GM18858 (cell line): ENCODE measurements at regions not wholly inside any gene's neighbourhood (a gene's known extent, or its start where the extent isn't known, plus 50 kb on each side); places are given as distances from the start of the nearest gene placed in this dataset.
"Not testable (repeated sequence)": the region's sequence is repeated elsewhere in the genome, so short reads cannot be mapped to it uniquely, and the experiment has no call there.

Source experiments
- ATAC-seq: cut with Tn5 transposase; IDR thresholded peaks from one replicate; pipeline ENCODE4 v1.9.1; 2021; ENCODE audit not compliant: unreplicated experiment

- no peak for ATAC-seq
Observed at GRCh38 chr1:66455446-66455845, 78.5 kb upstream of the SGIP1 start.

DNA sequence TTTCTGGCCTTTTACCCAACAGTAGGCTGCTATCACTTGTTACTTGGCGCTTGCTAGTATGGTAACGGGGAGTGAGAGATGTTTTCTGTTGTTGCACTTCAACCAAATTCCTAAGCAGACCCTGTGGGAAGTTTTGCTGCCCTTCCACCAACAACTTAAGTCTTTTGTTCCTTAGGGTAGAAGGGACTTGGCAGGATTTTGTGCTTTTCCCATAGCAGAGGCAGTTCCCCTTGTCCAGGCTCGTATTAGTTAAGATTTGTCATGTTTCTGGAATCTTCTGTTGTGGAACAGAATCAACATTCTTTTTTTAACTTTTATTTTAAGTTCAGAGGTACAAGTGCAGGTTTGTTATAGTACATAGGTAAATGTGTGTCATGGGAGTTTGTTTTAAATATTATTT, 73.2 kb upstream of the SGIP1 start:
- ATAC-seq: no peak

DNA sequence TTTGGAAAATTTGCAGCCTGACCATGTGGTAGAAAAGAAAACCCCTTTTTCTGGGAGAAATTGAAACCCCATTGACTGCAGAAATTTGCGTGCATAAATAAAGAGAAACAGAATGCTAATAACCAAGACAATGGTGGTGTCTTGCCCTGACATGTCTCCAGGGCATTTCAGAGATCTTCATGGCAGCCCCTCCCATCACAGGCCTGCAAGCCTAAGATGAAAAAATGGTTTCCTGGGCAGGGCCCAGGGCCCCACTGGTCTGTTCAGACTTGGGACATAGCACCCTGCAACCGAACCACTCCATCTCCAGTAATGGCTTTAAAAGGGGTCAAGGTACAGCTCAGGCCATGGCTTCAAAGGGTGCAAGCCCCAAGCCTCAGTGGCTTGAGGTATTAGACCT, 71.6 kb upstream of the SGIP1 start:
- ATAC-seq: no peak

GRCh38 chr1:66464351-66464750, 69.6 kb upstream of the SGIP1 start:
- no peak for ATAC-seq

DNA sequence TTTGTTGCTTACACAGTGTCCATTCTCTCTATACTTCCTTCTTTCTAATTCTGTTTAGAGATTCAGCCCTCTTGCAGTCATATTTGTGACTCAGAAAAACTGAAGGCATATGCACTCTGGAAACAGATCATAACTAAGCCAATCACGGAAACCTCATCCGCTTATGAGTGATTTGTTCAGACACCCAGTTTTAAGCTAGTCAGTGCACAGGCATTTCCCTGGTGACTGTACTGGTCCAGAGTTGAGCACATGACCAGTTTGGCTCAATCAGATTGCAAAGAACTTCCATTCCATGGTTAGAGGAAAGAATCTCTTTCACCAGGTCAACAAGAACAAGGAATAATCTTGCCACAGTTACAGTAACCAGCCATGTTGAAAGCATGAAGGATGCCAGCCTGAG, 69.2 kb upstream of the SGIP1 start:
- ATAC-seq: no peak

DNA sequence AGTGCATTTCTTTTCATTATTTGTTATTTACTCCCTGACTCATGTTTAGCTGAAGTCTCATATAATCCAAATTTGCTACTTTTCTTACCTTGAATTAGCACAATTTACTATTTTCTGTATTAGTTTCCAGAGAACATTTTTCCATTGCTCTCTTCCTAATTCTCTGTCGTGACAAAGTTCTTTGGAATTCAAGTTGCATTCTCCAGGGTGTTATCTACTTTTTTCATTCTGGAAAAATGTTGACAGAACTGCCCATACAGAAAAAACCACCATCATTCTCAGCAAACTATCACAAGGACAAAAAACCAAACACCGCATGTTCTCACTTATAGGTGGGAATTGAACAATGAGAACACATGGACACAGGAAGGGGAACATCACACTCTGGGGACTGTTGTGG, 67.3 kb upstream of the SGIP1 start:
- not testable (repeated sequence) for ATAC-seq

- ATAC-seq: no peak
Observed at GRCh38 chr1:66468722-66469121, 65.2 kb upstream of the SGIP1 start.

DNA sequence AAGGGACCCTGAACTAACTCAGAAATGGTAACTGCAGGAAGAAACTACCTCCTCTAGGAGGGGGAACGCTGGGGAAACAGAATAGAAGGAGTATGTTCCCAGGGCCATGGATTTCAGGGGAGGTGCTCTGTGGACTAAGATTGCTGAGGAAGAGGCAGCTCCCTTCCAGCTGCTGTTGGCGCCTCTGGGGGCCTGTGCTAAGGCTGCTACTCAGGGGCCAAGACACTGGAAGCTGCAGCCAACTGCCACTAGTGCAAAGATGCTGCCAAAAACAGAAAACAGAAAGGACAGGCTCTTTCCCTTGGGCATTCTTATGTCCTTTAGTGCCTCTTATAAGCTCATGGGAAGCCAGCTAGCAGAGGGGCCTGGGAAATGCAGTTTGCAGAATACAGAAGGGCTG, 58.0 kb upstream of the SGIP1 start:
- no peak for ATAC-seq

DNA sequence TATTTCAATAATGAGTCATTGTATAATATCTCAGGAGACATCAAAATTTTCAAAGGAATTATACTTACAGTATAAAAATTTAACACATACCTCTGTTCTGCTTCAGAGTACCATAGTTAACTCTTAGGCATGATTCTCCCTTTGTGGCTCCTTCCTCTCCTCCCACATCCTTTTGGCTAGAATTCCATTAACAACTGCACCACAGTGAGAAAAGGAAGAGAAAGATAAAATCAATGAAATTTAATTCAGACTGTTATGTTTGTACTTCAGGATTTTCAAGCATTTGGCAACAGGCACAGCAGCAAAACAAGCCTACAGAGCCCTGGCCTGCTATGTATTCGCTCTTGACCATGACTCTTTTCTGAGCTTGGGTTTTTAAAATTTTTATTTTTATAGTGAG, 57.2 kb upstream of the SGIP1 start:
- ATAC-seq: no peak

DNA sequence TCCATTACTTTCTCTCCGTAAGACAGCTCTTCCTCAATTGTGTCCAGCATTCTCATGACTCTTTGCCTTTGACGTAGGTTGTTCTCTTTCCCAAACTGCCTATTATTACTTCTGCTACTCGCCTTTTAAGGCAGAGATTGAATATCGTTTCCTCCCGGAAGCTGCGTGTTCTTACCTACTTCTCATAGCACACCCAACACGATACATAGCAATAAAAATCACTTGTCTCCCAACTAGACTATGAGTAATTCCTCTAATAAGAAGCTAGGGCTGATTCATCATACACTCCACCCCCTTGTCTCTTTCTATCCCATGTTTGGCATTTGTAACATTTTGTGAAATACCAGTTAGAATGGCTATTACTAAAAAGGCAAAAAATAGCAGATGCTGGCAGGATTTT, 55.8 kb upstream of the SGIP1 start:
- no peak for ATAC-seq

DNA sequence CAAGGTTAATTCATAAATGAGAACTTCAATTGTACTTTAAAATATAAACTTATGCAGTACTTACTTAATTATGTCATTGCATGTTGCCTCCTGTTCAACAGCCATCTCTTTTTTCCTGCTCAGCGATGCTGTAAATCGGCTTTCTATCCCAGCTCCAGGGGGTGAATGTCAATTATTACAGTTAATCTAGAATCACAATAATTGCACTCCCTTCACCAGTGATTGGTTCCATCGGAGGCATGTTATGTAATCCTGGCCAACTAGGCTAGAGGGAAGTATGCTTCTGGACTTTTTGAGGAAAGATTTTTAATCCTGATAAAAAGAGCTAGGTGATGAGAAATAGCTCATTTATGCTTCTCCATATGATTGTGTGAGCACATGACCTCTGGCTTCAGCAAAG, 53.8 kb upstream of the SGIP1 start:
- ATAC-seq: no peak

DNA sequence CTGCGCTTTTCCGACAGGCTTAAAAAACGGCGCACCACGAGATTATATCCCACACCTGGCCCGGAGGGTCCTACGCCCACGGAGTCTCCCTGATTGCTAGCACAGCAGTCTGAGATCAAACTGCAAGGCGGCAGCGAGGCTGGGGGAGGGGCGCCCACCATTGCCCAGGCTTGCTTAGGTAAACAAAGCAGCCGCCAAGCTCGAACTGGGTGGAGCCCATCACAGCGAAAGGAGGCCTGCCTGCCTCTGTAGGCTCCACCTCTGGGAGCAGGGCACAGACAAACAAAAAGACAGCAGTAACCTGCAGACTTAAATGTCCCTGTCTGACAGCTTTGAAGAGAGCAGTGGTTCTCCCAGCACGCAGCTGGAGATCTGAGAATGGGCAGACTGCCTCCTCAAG, 52.7 kb upstream of the SGIP1 start:
- not testable (repeated sequence) for ATAC-seq
